CD4-positive, alpha-beta memory T cell (primary cell): ENCODE measurements at regions not wholly inside any gene's neighbourhood (a gene's known extent, or its start where the extent isn't known, plus 50 kb on each side); places are given as distances from the start of the nearest gene placed in this dataset.

Experiments
- CTCF ChIA-PET: fragments of 350-600 bp; sonication (Branson Sonifier 250); formaldehyde crosslinking; loops from one replicate; lab custom pipeline; 2021; ENCODE audit warnings: inconsistent platforms; ENCODE audit not compliant: partially characterized antibody; lab: Charles Lee
- POLR2A ChIA-PET: fragments of 350-600 bp; sonication (Branson Sonifier 250); formaldehyde crosslinking; loops from one replicate; lab custom pipeline; 2021; ENCODE audit not compliant: partially characterized antibody; lab: Charles Lee
- DNase-seq, 5 donors: peaks; one replicate each; pipeline versions ENCODE4 v3.0.0 to v3.0.0-alpha.2; 2020 to 2022; ENCODE audit warnings: mixed read lengths in 1 of 5
- H3K27ac ChIP-seq: one replicate; pipeline ENCODE4 v1.7.0; 2013; ENCODE audit warnings: low read depth, low read length
- H3K27me3 ChIP-seq: 2 replicates; pipeline ENCODE4 v1.7.0; 2013; ENCODE audit warnings: mild to moderate bottlenecking, low read length, moderate library complexity; ENCODE audit not compliant: insufficient read depth
- H3K36me3 ChIP-seq: 2 replicates; pipeline ENCODE4 v1.7.0; 2013; ENCODE audit warnings: mild to moderate bottlenecking, low read length, moderate library complexity; ENCODE audit not compliant: insufficient read depth
- H3K4me1 ChIP-seq: 2 replicates; pipeline ENCODE4 v1.7.0; 2013; ENCODE audit warnings: mild to moderate bottlenecking, low read length, moderate library complexity; ENCODE audit not compliant: insufficient read depth
- H3K4me3 ChIP-seq, 2 donors: one replicate each; pipeline ENCODE4 v1.7.0; 2013; ENCODE audit warnings: low read length in 2 of 2, mild to moderate bottlenecking in 1 of 2
- H3K9me3 ChIP-seq, 2 donors: one replicate each; pipeline ENCODE4 v1.7.0; 2013; ENCODE audit warnings: low read length in 2 of 2, control low read depth in 1 of 2; ENCODE audit not compliant: control insufficient read depth in 1 of 2
- H3K27ac Mint-ChIP-seq, 7 donors: one replicate each; pipeline ENCODE4 v1.8.0; 2020 to 2021; ENCODE audit warnings: mixed read lengths in 7 of 7, mild to moderate bottlenecking in 6 of 7, inconsistent platforms in 3 of 7, moderate library complexity in 3 of 7
- H3K27me3 Mint-ChIP-seq, 2 donors: one replicate each; pipeline ENCODE4 v1.8.0; 2020 to 2021; ENCODE audit warnings: mixed read lengths in 2 of 2
- H3K36me3 Mint-ChIP-seq, 2 donors: one replicate each; pipeline ENCODE4 v1.8.0; 2020 to 2021; ENCODE audit warnings: mixed read lengths in 2 of 2, inconsistent platforms in 1 of 2, mild to moderate bottlenecking in 1 of 2
- H3K4me1 Mint-ChIP-seq, 4 donors: one replicate each; pipeline ENCODE4 v1.8.0; 2020 to 2021; ENCODE audit warnings: mixed read lengths in 4 of 4, mild to moderate bottlenecking in 1 of 4
- H3K4me3 Mint-ChIP-seq, 8 donors: one replicate each; pipeline ENCODE4 v1.8.0; 2020 to 2021; ENCODE audit warnings: mixed read lengths in 8 of 8, mild to moderate bottlenecking in 7 of 8, moderate library complexity in 6 of 8, inconsistent platforms in 3 of 8
- H3K9me3 Mint-ChIP-seq, 8 donors: one replicate each; pipeline ENCODE4 v1.8.0; 2020 to 2021; ENCODE audit warnings: mixed read lengths in 8 of 8, mild to moderate bottlenecking in 5 of 8, inconsistent platforms in 3 of 8, moderate library complexity in 1 of 8
- intact Hi-C: fragments of 100-400 bp; cut with micrococcal nuclease; formaldehyde crosslinking; loops from one replicate; pipeline ENCODE4 v1.15.1; 2023

DNA sequence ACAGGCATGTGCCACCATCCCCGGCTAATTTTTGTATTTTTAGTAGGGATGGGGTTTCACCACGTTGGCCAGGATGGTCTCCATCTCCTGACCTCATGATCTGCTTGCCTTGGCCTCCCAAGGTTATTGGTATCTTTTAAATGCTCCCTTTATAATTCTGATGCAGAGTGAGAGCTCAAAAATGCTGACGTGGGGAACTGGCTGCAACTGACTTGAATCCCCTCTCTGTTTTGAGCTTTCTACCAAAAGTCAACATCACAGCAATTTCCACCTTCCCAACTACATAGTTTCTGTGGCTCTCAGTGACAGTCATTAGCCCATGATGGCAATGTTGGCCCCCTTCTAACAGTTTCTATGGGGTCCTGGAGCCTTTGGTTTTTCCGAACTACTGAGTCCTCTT, 268.2 kb upstream of the FOXD3 start:
- peaks cover 0 to 5% (median 0%) of the 10 kb centered on the region in 8 donors for H3K9me3 Mint-ChIP-seq
- H3K27ac Mint-ChIP-seq, result no peak overlapping the region
- H3K4me1 ChIP-seq, result no peaks in the 10 kb centered on the region
- H3K4me3 Mint-ChIP-seq, result no peak overlapping the region
- H3K27me3 ChIP-seq, result no peaks in the 10 kb centered on the region
- no peak overlapping the region for H3K4me3 ChIP-seq
- intact Hi-C loops, result no loop called here
- no peak overlapping the region for H3K27ac ChIP-seq
- H3K36me3 ChIP-seq, result no peaks in the 10 kb centered on the region
- ChIA-PET POLR2A (no interaction called here), CTCF (no interaction called here)
- H3K4me1 Mint-ChIP-seq, result no peaks in the 10 kb centered on the region
- peaks cover 3 to 6% of the 10 kb centered on the region in 2 donors for H3K27me3 Mint-ChIP-seq
- no peaks in the 10 kb centered on the region for H3K9me3 ChIP-seq
- H3K36me3 Mint-ChIP-seq, result no peaks in the 10 kb centered on the region
- DNase-seq, result no peak

DNA sequence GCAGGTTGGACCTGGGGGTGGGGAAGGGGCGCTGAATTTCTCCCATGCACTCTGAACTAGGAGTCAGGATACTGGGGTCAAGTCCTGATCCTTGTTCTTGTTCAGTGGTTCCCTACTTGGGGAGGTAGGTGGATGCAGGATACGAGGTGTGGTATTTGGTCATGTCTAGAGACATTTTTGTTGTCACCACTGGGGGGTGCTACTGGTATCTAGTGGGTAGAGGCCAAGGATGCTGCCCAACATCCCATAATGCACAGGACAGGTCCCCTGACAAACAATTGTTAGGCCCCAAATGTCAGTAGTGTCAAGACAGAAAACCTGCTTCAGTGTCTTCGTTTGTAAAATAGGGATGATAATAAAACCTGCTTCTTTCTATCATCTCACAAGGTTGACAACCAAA, 259.0 kb upstream of the FOXD3 start:
- Histone ChIP-seq H3K27ac (no peak overlapping the region), H3K4me3 (no peak overlapping the region), H3K27me3 (no peaks in the 10 kb centered on the region), H3K9me3 (no peaks in the 10 kb centered on the region), H3K36me3 (no peaks in the 10 kb centered on the region), H3K4me1 (no peaks in the 10 kb centered on the region)
- peaks cover 0 to 1% (median 0%) of the 10 kb centered on the region in 8 donors for H3K9me3 Mint-ChIP-seq
- intact Hi-C loops, result no loop called here
- no peak overlapping the region for H3K4me3 Mint-ChIP-seq
- H3K27ac Mint-ChIP-seq, result no peak overlapping the region
- no peaks in the 10 kb centered on the region for H3K4me1 Mint-ChIP-seq
- H3K36me3 Mint-ChIP-seq, result no peaks in the 10 kb centered on the region
- ChIA-PET CTCF (no interaction called here), POLR2A (no interaction called here)
- H3K27me3 Mint-ChIP-seq, result no peaks in the 10 kb centered on the region
- no peak for DNase-seq

DNA sequence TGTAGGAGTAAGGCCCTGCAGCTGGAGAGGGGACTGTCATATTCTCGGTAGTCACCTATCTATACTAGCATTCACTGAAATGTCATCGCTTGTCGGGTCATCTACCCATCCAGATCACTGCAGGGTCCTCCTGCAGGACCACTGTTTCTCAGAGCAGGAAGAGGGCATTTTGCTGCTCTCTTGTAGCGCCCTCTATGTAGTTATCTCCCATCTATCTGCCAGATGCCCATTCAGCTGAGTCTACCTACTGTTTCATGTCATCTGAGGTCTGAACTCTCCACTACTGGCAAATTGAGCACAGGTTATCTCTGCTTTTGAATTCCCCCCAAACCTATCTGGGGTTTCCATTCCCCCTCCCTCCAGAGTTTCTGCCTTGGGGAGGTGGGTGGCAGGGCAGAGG, 258.2 kb upstream of the FOXD3 start:
- intact Hi-C loops, result no loop called here
- Mint-ChIP-seq H3K36me3 (no peaks in the 10 kb centered on the region), H3K4me1 (no peaks in the 10 kb centered on the region), H3K27ac (no peak overlapping the region), H3K27me3 (no peaks in the 10 kb centered on the region), H3K4me3 (no peak overlapping the region), H3K9me3 (peaks cover 0 to 1% (median 0%) of the 10 kb centered on the region in 8 donors)
- Histone ChIP-seq H3K27me3 (no peaks in the 10 kb centered on the region), H3K9me3 (no peaks in the 10 kb centered on the region), H3K27ac (no peak overlapping the region), H3K36me3 (no peaks in the 10 kb centered on the region), H3K4me3 (no peak overlapping the region), H3K4me1 (no peaks in the 10 kb centered on the region)
- ChIA-PET CTCF (no interaction called here), POLR2A (no interaction called here)
- no peak for DNase-seq

DNA sequence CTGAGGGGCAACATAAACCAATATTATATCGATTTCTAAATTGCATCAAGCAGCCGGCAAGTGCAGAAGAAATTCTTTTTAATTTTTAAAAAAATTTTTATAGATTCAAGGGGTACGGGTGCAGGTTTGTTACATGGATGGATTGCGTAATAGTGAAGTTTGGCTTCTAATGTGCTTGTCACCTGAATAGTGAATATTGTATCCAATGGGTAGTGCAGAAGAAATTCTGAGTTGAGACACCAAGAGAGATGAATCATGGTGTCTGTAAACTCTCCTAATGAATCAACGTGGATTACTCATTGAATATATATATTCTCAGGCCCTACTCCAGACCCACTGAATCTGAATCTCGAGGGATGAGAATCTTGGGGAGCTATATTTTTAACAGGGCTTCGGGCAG, 253.7 kb upstream of the FOXD3 start:
- no peak overlapping the region for H3K27ac Mint-ChIP-seq
- Histone ChIP-seq H3K4me3 (no peak overlapping the region), H3K4me1 (no peaks in the 10 kb centered on the region), H3K27me3 (peaks cover 4% of the 10 kb centered on the region), H3K27ac (no peak overlapping the region), H3K9me3 (no peaks in the 10 kb centered on the region), H3K36me3 (no peaks in the 10 kb centered on the region)
- peaks cover 14 to 19% of the 10 kb centered on the region in 2 donors for H3K27me3 Mint-ChIP-seq
- no peaks in the 10 kb centered on the region for H3K4me1 Mint-ChIP-seq
- no peaks in the 10 kb centered on the region for H3K36me3 Mint-ChIP-seq
- intact Hi-C loops, result no loop called here
- ChIA-PET CTCF (interaction anchor here (0.6 kb wide), 1 partner anchor 850 kb away, joined by 3 read pairs; no protein-coding TSS in a partner anchor), POLR2A (no interaction called here)
- peaks cover 0 to 3% (median 0%) of the 10 kb centered on the region in 8 donors for H3K9me3 Mint-ChIP-seq
- DNase-seq, result no peak
- H3K4me3 Mint-ChIP-seq, result no peak overlapping the region

DNA sequence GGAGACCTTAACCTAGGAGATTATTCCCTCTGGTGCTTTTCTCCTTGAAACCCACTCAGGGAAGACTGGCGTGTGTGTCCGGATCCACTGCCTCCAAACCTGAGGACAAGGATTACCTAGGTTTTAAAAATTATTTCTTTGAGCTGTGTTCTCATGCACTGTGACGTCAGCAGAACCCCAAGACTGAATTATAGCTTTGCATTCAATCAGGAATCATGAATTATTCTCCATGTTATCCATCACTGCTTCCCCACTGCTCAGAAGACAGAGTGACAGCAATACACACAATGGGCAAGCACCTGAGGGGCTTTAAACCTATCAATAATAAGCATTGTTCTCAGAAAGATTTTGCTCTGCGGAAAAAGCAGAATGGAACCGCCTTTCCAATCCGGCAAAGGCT, 253.2 kb upstream of the FOXD3 start:
- Histone ChIP-seq H3K27me3 (peaks cover 4% of the 10 kb centered on the region), H3K9me3 (no peaks in the 10 kb centered on the region), H3K36me3 (no peaks in the 10 kb centered on the region), H3K4me1 (no peaks in the 10 kb centered on the region), H3K27ac (no peak overlapping the region), H3K4me3 (no peak overlapping the region)
- intact Hi-C loops, result no loop called here
- Mint-ChIP-seq H3K36me3 (no peaks in the 10 kb centered on the region), H3K27me3 (peaks cover 14 to 20% of the 10 kb centered on the region in 2 donors), H3K9me3 (peaks cover 0 to 3% (median 0%) of the 10 kb centered on the region in 8 donors), H3K4me1 (no peaks in the 10 kb centered on the region), H3K4me3 (no peak overlapping the region), H3K27ac (no peak overlapping the region)
- CTCF ChIA-PET, result interaction anchor here (0.6 kb wide), 1 partner anchor 851 kb away, joined by 3 read pairs; no protein-coding TSS in a partner anchor
- POLR2A ChIA-PET, result no interaction called here
- DNase-seq, result no peak

DNA sequence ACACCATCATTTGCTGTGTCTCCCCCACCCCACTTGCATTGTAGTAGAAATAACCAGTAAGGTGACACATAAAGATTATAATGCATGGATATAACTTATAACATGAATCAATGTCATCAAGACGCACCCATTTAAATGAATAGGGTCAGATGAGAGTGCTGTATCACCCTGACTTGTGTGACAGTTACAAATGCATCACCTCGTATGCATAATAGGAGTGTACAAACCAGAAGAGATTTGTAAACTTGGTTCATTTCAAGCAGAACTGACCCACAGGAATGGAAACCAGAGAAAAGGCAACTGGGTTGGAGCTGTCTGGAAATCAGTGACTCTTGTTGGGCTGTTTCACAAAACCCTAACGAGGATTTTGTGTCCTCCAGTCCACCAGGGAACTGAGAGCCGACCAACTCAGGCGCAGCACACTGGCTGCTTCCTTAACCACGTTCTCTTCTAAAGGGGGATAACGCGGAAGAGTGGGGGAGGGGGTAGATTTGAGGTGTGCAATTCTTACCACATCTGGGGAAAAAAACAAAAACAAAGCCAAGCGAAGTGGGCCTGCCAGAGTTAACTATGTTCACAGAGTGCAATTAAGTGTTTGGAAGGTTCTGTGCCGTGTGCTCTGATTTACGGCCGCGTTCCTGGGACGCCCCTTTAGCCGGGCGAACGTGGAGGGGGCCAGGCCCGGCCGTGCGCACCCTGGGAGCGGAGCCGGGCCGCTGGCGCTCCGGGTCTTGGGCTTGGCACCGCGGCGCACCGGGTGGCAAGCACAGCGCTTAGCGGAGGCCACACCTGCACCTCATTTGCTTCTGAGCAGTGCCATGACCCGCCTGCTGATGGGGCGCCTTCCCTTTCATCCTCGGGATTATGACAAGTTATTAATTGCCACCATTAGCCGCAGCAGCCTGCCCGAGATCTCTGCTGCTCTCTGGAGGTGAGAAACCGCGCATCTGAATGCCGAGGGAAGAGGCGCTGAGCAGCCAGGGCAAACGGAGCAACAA, 248.8 kb upstream of the FOXD3 start:
- no peaks in the 10 kb centered on the region for H3K9me3 ChIP-seq
- DNase-seq, result no peak
- peaks cover 12% of the 10 kb centered on the region for H3K27me3 ChIP-seq
- ChIA-PET CTCF (no interaction called here), POLR2A (no interaction called here)
- H3K36me3 ChIP-seq, result no peaks in the 10 kb centered on the region
- H3K4me1 Mint-ChIP-seq, result no peaks in the 10 kb centered on the region
- H3K9me3 Mint-ChIP-seq, result peaks cover 1 to 30% (median 12%) of the 10 kb centered on the region in 8 donors
- H3K27ac ChIP-seq, result no peak overlapping the region
- H3K4me3 Mint-ChIP-seq, result no peak overlapping the region
- intact Hi-C loops, result no loop called here
- H3K36me3 Mint-ChIP-seq, result no peaks in the 10 kb centered on the region
- no peak overlapping the region for H3K27ac Mint-ChIP-seq
- no peak overlapping the region for H3K4me3 ChIP-seq
- H3K27me3 Mint-ChIP-seq, result peaks cover 31 to 37% of the 10 kb centered on the region in 2 donors
- no peaks in the 10 kb centered on the region for H3K4me1 ChIP-seq

DNA sequence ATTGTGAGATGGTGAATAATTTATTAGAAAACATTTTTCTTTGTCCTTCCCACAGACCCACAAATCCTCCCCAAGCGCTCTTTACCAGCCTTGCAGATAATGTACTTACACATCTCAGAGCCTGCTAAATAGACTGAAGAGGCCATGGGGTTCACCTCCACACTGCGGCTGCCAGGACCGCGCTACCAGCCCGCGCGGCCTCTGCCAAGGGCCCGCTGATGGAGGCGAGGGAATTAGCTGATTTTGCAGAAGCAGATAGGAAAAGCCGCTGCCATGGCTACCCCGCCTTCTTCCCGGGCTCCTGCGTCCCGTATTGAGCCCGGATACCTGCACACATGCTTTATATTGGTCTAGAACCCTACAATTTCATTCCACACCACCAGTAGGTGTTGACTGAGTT, 248.0 kb upstream of the FOXD3 start:
- Mint-ChIP-seq H3K27ac (no peak overlapping the region), H3K36me3 (no peaks in the 10 kb centered on the region), H3K27me3 (peaks cover 31 to 37% of the 10 kb centered on the region in 2 donors), H3K9me3 (peaks cover 1 to 30% (median 12%) of the 10 kb centered on the region in 8 donors), H3K4me3 (peak overlapping the region in 1 of 8 donors; percentile 9), H3K4me1 (no peaks in the 10 kb centered on the region)
- H3K4me1 ChIP-seq, result no peaks in the 10 kb centered on the region
- H3K9me3 ChIP-seq, result no peaks in the 10 kb centered on the region
- no peak overlapping the region for H3K4me3 ChIP-seq
- no peak for DNase-seq
- ChIA-PET CTCF (no interaction called here), POLR2A (no interaction called here)
- H3K27ac ChIP-seq, result no peak overlapping the region
- intact Hi-C loops, result no loop called here
- H3K36me3 ChIP-seq, result no peaks in the 10 kb centered on the region
- peaks cover 12% of the 10 kb centered on the region for H3K27me3 ChIP-seq
